Transverse colon (tissue), 4 donors: ENCODE measurements at regions not wholly inside any gene's neighbourhood (a gene's known extent, or its start where the extent isn't known, plus 50 kb on each side); places are given as distances from the start of the nearest gene placed in this dataset.

Experiments
- DNase-seq: peaks from one replicate; pipeline ENCODE4 v3.0.0-alpha.2; 2019
- H3K27ac ChIP-seq, 4 donors: fragments of 200-600 bp; sonication (generic); 2 replicates each; pipeline ENCODE4 v1.5.1; 2016 to 2018; ENCODE audit warnings: inconsistent platforms in 4 of 4
- H3K27me3 ChIP-seq: fragments of 200-600 bp; sonication (generic); 2 replicates; pipeline ENCODE4 v1.5.1; 2017; ENCODE audit warnings: inconsistent platforms
- H3K36me3 ChIP-seq, 4 donors: fragments of 200-600 bp; sonication (generic); 2 replicates each; pipeline ENCODE4 v1.5.1; 2017 to 2019; ENCODE audit warnings: inconsistent platforms in 4 of 4
- H3K4me1 ChIP-seq, 4 donors: fragments of 200-600 bp; sonication (generic); 2 replicates each; pipeline ENCODE4 v1.5.1; 2017 to 2020; ENCODE audit warnings: inconsistent platforms in 4 of 4
- H3K4me3 ChIP-seq, 4 donors: fragments of 200-600 bp; sonication (generic); 1 replicate in 1 of 4; 2 replicates in 3 of 4; pipeline versions ENCODE4 v1.5.1 to v1.6.1; 2017 to 2019; ENCODE audit warnings: inconsistent platforms in 4 of 4
- H3K9me3 ChIP-seq, 2 donors: fragments of 200-600 bp; sonication (generic); 2 replicates each; pipeline ENCODE4 v1.5.1; 2017 to 2019; ENCODE audit warnings: inconsistent platforms in 2 of 2
- EP300 ChIP-seq: sonication (generic); formaldehyde crosslinking; IDR thresholded peaks from one replicate; pipeline ENCODE4 v1.6.1; 2017; ENCODE audit warnings: antibody characterized with exemption, low read depth
- POLR2A ChIP-seq: fragments of 450-650 bp; IDR thresholded peaks from one replicate; pipeline ENCODE4 v1.6.1; 2016; ENCODE audit warnings: antibody characterized with exemption, mild to moderate bottlenecking, moderate library complexity
- POLR2AphosphoS5 ChIP-seq, 3 donors: sonication (generic); formaldehyde crosslinking; IDR thresholded peaks; one replicate each; pipeline ENCODE4 v1.6.1; 2016; ENCODE audit warnings: antibody characterized with exemption in 3 of 3
- WGBS, 2 donors: methylation state at CpG; one replicate each; pipeline ENCODE4 v1.1.5; 2018; ENCODE audit warnings: low coverage in 1 of 2; 5-methylcytosine and 5-hydroxymethylcytosine counted together
- in situ Hi-C, 4 donors: fragments of 200-750 bp; cut with MboI; loops; one replicate each; pipeline versions ENCODE4 v1.15.0 to v1.15.1; 2017; ENCODE audit warnings: low sequenced_read_pairs in 3 of 4, low pct_ligation_motif_present in 1 of 4, low pct_unique_long_range_greater_than_20kb in 1 of 4
- intact Hi-C: fragments of 100-400 bp; cut with DNase I; formaldehyde crosslinking; loops from one replicate; pipeline ENCODE4 v1.15.1; 2023; ENCODE audit warnings: low total_unique reads
- TF ChIP-seq, protein P1 (sequence below), 5 experiments: fragments of 200-600 bp in 3 of 5; fragments of 450-650 bp in 2 of 5; sonication (generic) in 3 of 5; IDR thresholded peaks; 1 replicate in 2 of 5; 2 replicates in 3 of 5; pipeline ENCODE4 v1.5.1; 2016 to 2017; ENCODE audit warnings: antibody characterized with exemption in 5 of 5, inconsistent platforms in 3 of 5, mild to moderate bottlenecking in 2 of 5, moderate library complexity in 1 of 5

DNA sequence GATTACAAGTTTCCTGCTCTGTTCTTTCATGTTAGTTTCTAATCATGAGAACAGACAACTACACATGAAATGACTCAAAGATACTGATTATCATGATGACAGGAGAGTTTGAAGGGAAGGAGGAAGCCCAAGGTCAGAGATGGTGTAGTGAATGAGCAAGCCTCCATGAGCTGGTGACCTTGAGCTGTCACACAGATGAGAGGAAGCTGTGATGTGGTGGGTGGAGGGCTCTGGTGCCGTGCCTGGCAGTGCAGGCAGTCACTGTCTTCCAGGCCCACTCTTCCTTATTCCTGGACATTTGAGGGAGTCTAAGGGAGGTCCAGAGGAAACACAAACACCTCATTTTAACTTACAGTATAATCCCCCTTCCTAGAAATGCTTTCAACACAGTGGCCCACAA, 133.4 kb upstream of the ROPN1 start:
- in situ Hi-C loops (no loop called here), intact Hi-C loops (no loop called here)
- H3K27ac ChIP-seq: no peak overlapping the region
- no peaks in the 10 kb centered on the region for H3K27me3 ChIP-seq
- no peaks in the 10 kb centered on the region for H3K9me3 ChIP-seq
- TF ChIP-seq POLR2AphosphoS5 (IDR thresholded peaks at IDR 0.05) (no peak), POLR2A (no peak), EP300 (no peak)
- TF ChIP-seq, protein P1, sequence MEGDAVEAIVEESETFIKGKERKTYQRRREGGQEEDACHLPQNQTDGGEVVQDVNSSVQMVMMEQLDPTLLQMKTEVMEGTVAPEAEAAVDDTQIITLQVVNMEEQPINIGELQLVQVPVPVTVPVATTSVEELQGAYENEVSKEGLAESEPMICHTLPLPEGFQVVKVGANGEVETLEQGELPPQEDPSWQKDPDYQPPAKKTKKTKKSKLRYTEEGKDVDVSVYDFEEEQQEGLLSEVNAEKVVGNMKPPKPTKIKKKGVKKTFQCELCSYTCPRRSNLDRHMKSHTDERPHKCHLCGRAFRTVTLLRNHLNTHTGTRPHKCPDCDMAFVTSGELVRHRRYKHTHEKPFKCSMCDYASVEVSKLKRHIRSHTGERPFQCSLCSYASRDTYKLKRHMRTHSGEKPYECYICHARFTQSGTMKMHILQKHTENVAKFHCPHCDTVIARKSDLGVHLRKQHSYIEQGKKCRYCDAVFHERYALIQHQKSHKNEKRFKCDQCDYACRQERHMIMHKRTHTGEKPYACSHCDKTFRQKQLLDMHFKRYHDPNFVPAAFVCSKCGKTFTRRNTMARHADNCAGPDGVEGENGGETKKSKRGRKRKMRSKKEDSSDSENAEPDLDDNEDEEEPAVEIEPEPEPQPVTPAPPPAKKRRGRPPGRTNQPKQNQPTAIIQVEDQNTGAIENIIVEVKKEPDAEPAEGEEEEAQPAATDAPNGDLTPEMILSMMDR (IDR thresholded peaks at IDR 0.05): no peak
- 71 to 72% methylated on average over 1 of the region's 1 CpG for WGBS, 2 donors
- DNase-seq: no peak
- H3K36me3 ChIP-seq: no peaks in the 10 kb centered on the region
- no peak overlapping the region for H3K4me3 ChIP-seq
- no peaks in the 10 kb centered on the region for H3K4me1 ChIP-seq

DNA sequence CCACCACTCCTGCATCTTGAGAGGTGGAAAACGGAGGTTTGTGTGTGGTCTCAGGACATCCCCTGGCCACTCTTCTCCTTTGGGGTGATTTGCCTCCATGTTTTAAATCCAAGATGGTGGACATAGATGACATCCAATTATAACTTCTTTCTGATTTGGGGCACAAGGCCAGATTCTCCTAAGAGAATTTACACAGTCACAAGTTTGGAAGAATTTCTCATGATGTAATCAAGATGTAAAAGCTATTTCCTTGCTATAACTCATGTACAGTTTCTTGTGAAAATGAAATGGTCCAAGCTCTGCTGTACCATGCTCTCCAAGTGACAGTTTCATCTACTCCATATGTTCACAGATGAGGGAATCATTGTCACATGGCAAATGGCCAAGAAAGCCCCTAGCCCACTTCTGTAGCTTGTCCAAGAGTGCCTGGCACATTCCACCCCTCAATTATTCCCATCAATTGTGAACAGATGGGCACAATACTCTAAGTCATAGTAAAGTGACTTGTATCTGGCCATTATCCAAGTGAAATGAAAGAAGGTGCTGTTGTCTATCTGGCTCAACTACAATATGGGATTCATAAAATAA, 134.6 kb upstream of the ROPN1 start:
- in situ Hi-C loops: no loop called here
- no peak overlapping the region for H3K4me3 ChIP-seq

DNA sequence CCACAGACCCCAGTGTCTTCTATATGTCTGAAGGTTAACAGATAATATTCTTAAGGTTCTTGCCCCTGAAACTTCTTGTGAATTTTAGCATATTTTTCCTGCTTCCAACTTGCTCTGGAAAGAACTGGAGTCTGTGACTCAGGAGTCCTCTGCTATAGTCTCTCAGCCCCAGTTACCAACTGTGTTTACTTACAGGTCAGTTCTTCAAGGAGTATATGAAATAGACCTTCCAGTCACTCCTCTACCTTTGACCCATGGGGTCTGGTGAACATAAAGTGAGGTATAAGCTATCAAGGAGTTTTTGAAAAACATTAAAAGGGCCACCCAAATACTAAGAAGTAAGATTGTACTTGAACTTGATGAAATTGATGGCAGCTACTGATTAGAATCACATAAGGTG, 139.2 kb upstream of the ROPN1 start:
- no peaks in the 10 kb centered on the region for H3K27me3 ChIP-seq
- no peaks in the 10 kb centered on the region for H3K4me1 ChIP-seq
- H3K36me3 ChIP-seq: no peaks in the 10 kb centered on the region
- H3K9me3 ChIP-seq: no peaks in the 10 kb centered on the region
- no peak for DNase-seq
- intact Hi-C loops (no loop called here), in situ Hi-C loops (no loop called here)
- no peak for TF ChIP-seq POLR2AphosphoS5 (IDR thresholded peaks at IDR 0.05)
- TF ChIP-seq EP300: no peak
- no peak for TF ChIP-seq POLR2A
- TF ChIP-seq, protein P1 (IDR thresholded peaks at IDR 0.05): no peak
- H3K27ac ChIP-seq: no peak overlapping the region
- no peak overlapping the region for H3K4me3 ChIP-seq

More for the DNA sequence above, 134.6 kb upstream of the ROPN1 start:
- TF ChIP-seq POLR2A (no peak), POLR2AphosphoS5 (IDR thresholded peaks at IDR 0.05) (no peak), EP300 (no peak)
- TF ChIP-seq, protein P1 (IDR thresholded peaks at IDR 0.05): no peak
- 81% methylated on average over 1 of the region's 1 CpG; no CpG with 5 or more reads in 1 of the 2 donors for whole genome bisulfite sequencing, 2 donors
- Histone ChIP-seq H3K27ac (no peak overlapping the region), H3K27me3 (no peaks in the 10 kb centered on the region), H3K36me3 (no peaks in the 10 kb centered on the region), H3K9me3 (no peaks in the 10 kb centered on the region), H3K4me1 (no peaks in the 10 kb centered on the region)
- intact Hi-C loops: no loop called here
- DNase-seq: no peak

DNA sequence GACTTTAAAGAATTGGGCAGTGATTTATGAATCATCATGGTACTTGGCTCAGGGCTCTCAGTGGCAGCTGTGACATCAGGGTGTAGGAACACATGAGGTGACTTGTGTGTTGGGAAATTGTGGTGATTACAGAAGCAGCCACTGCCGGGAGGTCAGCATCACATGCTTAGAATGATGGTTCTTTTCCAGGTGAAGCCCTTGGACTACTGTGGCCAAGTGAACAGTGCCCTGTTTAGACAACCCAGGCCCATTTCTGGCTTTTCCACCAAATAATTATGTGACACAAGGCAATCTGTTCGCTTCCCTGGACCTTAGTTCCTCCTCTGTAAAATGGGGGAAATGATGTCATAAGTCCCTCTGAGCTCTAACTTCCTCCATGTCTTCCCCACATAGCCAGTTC, 139.7 kb upstream of the ROPN1 start:
- H3K36me3 ChIP-seq: no peaks in the 10 kb centered on the region
- TF ChIP-seq, protein P1 (IDR thresholded peaks at IDR 0.05): no peak
- TF ChIP-seq POLR2AphosphoS5 (IDR thresholded peaks at IDR 0.05) (no peak), POLR2A (no peak), EP300 (no peak)
- no peaks in the 10 kb centered on the region for H3K9me3 ChIP-seq
- no peak for DNase-seq
- H3K4me3 ChIP-seq: no peak overlapping the region
- no peaks in the 10 kb centered on the region for H3K4me1 ChIP-seq
- H3K27me3 ChIP-seq: no peaks in the 10 kb centered on the region
- 83 to 86% methylated on average over 2 of the region's 2 CpGs for WGBS, 2 donors
- H3K27ac ChIP-seq: no peak overlapping the region
- in situ Hi-C loops: no loop called here
- intact Hi-C loops: no loop called here
